IMR-90 (cell line): ENCODE measurements at regions not wholly inside any gene's neighbourhood (a gene's known extent, or its start where the extent isn't known, plus 50 kb on each side); places are given as distances from the start of the nearest gene placed in this dataset.

ENCODE experiments used
- ATAC-seq: fragments of 200-7000 bp; cut with Tn5 transposase; 2 replicates; pipeline ENCODE4 v1.9.1; 2020; ENCODE audit warnings: low read depth, mild to moderate bottlenecking, moderate library complexity
- BruUV-seq: library from RNA; stranded (reverse); fragments of 400-500 nt; replicated peaks from 2 replicates; lab custom pipeline; 2021; lab: Mats Ljungman, UMichigan
- CTCF ChIA-PET: fragments of 300-600 bp; formaldehyde crosslinking; extraction: SDS; loops from one replicate; lab custom pipeline; 2021; ENCODE audit warnings: antibody characterized with exemption; lab: Yijun Ruan, JAX
- POLR2A ChIA-PET: fragments of 300-600 bp; sonication (Branson Sonifier 250); formaldehyde crosslinking; loops from one replicate; lab custom pipeline; 2022; ENCODE audit warnings: antibody characterized with exemption; ENCODE audit not compliant: unreplicated experiment; lab: Charles Lee
- DNase-seq: peaks from one replicate; pipeline ENCODE4 v3.0.0; 2013
- H2AFZ ChIP-seq: replicated peaks from 2 replicates; pipeline ENCODE3; 2013; ENCODE audit warnings: low read length, mild to moderate bottlenecking; ENCODE audit not compliant: poor library complexity
- H2AK5ac ChIP-seq: 2 replicates; pipeline ENCODE4 v1.6.1; 2013; ENCODE audit warnings: low read depth, low read length, inconsistent platforms
- H2AK9ac ChIP-seq: replicated peaks from 2 replicates; pipeline ENCODE3; 2013; ENCODE audit warnings: mild to moderate bottlenecking, low read depth, low read length, moderate library complexity; ENCODE audit not compliant: poor library complexity
- H2BK120ac ChIP-seq: 2 replicates; pipeline ENCODE4 v1.6.1; 2013; ENCODE audit warnings: low read depth, low read length, inconsistent platforms
- H2BK15ac ChIP-seq: 3 replicates; pipeline ENCODE4 v1.6.1; 2013; ENCODE audit warnings: low read depth, low read length, inconsistent platforms
- H2BK20ac ChIP-seq: 2 replicates; pipeline ENCODE4 v1.6.1; 2013; ENCODE audit warnings: low read depth, mild to moderate bottlenecking, inconsistent platforms, low read length, moderate library complexity
- H2BK5ac ChIP-seq: 2 replicates; pipeline ENCODE4 v1.6.1; 2013; ENCODE audit warnings: mild to moderate bottlenecking, low read depth, low read length, inconsistent platforms; ENCODE audit not compliant: poor library complexity, severe bottlenecking
- H3K14ac ChIP-seq: replicated peaks from 2 replicates; pipeline ENCODE4 v1.6.1; 2013; ENCODE audit warnings: low read depth, low read length, inconsistent platforms
- H3K18ac ChIP-seq: 2 replicates; pipeline ENCODE4 v1.6.1; 2013; ENCODE audit warnings: low read depth, low read length, control low read depth
- H3K23ac ChIP-seq: 2 replicates; pipeline ENCODE4 v1.6.1; 2013; ENCODE audit warnings: low read depth, low read length, inconsistent platforms
- H3K27ac ChIP-seq: 2 replicates; pipeline ENCODE4 v1.5.1; 2013; ENCODE audit warnings: mild to moderate bottlenecking, control low read depth, low read length; ENCODE audit not compliant: insufficient read depth
- H3K27me3 ChIP-seq: 2 replicates; pipeline ENCODE4 v1.6.1; 2013; ENCODE audit warnings: low read length; ENCODE audit not compliant: control insufficient read depth, insufficient read depth
- H3K36me3 ChIP-seq: 2 replicates; pipeline ENCODE4 v1.6.1; 2013; ENCODE audit warnings: low read length, mixed read lengths; ENCODE audit not compliant: control insufficient read depth, insufficient read depth
- H3K4ac ChIP-seq: 2 replicates; pipeline ENCODE4 v1.6.1; 2013; ENCODE audit warnings: low read depth, low read length, inconsistent platforms
- H3K4me1 ChIP-seq: 2 replicates; pipeline ENCODE4 v1.6.1; 2013; ENCODE audit warnings: low read length, mixed read lengths; ENCODE audit not compliant: control insufficient read depth, insufficient read depth
- H3K4me2 ChIP-seq: 2 replicates; pipeline ENCODE4 v1.6.1; 2013; ENCODE audit warnings: low read depth, mild to moderate bottlenecking, control low read depth, low read length, moderate library complexity
- H3K4me3 ChIP-seq: 2 replicates; pipeline ENCODE4 v1.5.1; 2013; ENCODE audit warnings: low read depth, mild to moderate bottlenecking, control low read depth, low read length, moderate library complexity; ENCODE audit not compliant: insufficient read depth
- H3K56ac ChIP-seq: 2 replicates; pipeline ENCODE4 v1.6.1; 2013; ENCODE audit warnings: low read length, inconsistent platforms; ENCODE audit not compliant: insufficient read depth; ENCODE audit errors: extremely low read depth
- H3K79me1 ChIP-seq, 2 experiments: 2 replicates each; pipeline ENCODE4 v1.6.1; 2013; ENCODE audit warnings: low read length in 2 of 2, inconsistent platforms in 1 of 2, low read depth in 1 of 2
- H3K9ac ChIP-seq: 2 replicates; pipeline ENCODE4 v1.6.1; 2013; ENCODE audit warnings: low read depth, low read length, control low read depth
- H3K9me1 ChIP-seq: 2 replicates; pipeline ENCODE4 v1.6.1; 2013; ENCODE audit warnings: low read length, inconsistent platforms; ENCODE audit not compliant: insufficient read depth
- H3K9me3 ChIP-seq: 2 replicates; pipeline ENCODE4 v1.6.1; 2013; ENCODE audit warnings: low read length; ENCODE audit not compliant: control insufficient read depth, insufficient read depth
- H4K20me1 ChIP-seq: 2 replicates; pipeline ENCODE4 v1.6.1; 2013; ENCODE audit warnings: low read length, inconsistent platforms; ENCODE audit not compliant: insufficient read depth
- H4K5ac ChIP-seq: 2 replicates; pipeline ENCODE4 v1.6.1; 2013; ENCODE audit warnings: mild to moderate bottlenecking, low read depth, low read length, control low read depth
- H4K8ac ChIP-seq, 2 experiments: 2 replicates each; pipeline ENCODE4 v1.6.1; 2013; ENCODE audit warnings: low read depth in 2 of 2, low read length in 2 of 2, control low read depth in 1 of 2, inconsistent platforms in 1 of 2
- H4K91ac ChIP-seq: 2 replicates; pipeline ENCODE4 v1.6.1; 2013; ENCODE audit warnings: low read depth, low read length, inconsistent platforms; ENCODE audit not compliant: insufficient read depth
- BHLHE40 ChIP-seq: fragments of 150-350 bp; IDR thresholded peaks from 2 replicates; pipeline ENCODE4 v1.6.1; 2016; ENCODE audit warnings: mild to moderate bottlenecking, low read depth, low read length
- CEBPB ChIP-seq: IDR thresholded peaks from 2 replicates; pipeline ENCODE4 v1.6.1; 2012; ENCODE audit warnings: low read depth, low read length, improper control_type of control experiment
- CHD1 ChIP-seq: IDR thresholded peaks from 2 replicates; pipeline ENCODE4 v1.6.1; 2012; ENCODE audit warnings: low read depth, low read length, improper control_type of control experiment
- CTCF ChIP-seq: conservative IDR thresholded peaks from 2 replicates; pipeline ENCODE4 v1.5.1; 2012; ENCODE audit warnings: mild to moderate bottlenecking, low read depth, low read length, improper control_type of control experiment
- FOS ChIP-seq: fragments of 150-350 bp; IDR thresholded peaks from 2 replicates; pipeline ENCODE4 v1.6.1; 2016; ENCODE audit warnings: low read depth, low read length
- MAFK ChIP-seq: IDR thresholded peaks from 2 replicates; pipeline ENCODE4 v1.6.1; 2012; ENCODE audit warnings: low read depth, low read length, improper control_type of control experiment
- MAZ ChIP-seq: IDR thresholded peaks from 2 replicates; pipeline ENCODE4 v1.6.1; 2012; ENCODE audit warnings: low read depth, mild to moderate bottlenecking, low read length, improper control_type of control experiment, moderate library complexity, borderline replicate concordance
- NFE2L2 ChIP-seq: fragments of 150-350 bp; IDR thresholded peaks from 2 replicates; pipeline ENCODE4 v1.6.1; 2016; ENCODE audit warnings: low read depth, mild to moderate bottlenecking, low read length
- POLR2A ChIP-seq: IDR thresholded peaks from 2 replicates; pipeline ENCODE4 v1.6.1; 2012; ENCODE audit warnings: mild to moderate bottlenecking, low read depth, low read length
- RAD21 ChIP-seq: IDR thresholded peaks from 2 replicates; pipeline ENCODE4 v1.6.1; 2012; ENCODE audit warnings: low read length, improper control_type of control experiment
- RCOR1 ChIP-seq: IDR thresholded peaks from 2 replicates; pipeline ENCODE4 v1.6.1; 2012; ENCODE audit warnings: mild to moderate bottlenecking, low read length, improper control_type of control experiment; ENCODE audit not compliant: insufficient replicate concordance
- RFX5 ChIP-seq: IDR thresholded peaks from 2 replicates; pipeline ENCODE4 v1.8.0; 2012; ENCODE audit warnings: low read depth, mild to moderate bottlenecking, low read length, moderate library complexity
- SMC3 ChIP-seq: fragments of 150-350 bp; IDR thresholded peaks from 2 replicates; pipeline ENCODE4 v1.6.1; 2016; ENCODE audit warnings: low read depth, mild to moderate bottlenecking, antibody characterized with exemption, low read length, moderate library complexity
- USF2 ChIP-seq: fragments of 150-350 bp; IDR thresholded peaks from 2 replicates; pipeline ENCODE4 v1.6.1; 2017; ENCODE audit warnings: mild to moderate bottlenecking, antibody characterized with exemption, low read length, low read depth
- WGBS, 2 experiments: methylation state at CpG; one replicate each; pipeline versions ENCODE4 v1.1.5 to v1.1.7; 2013; ENCODE audit warnings: missing lambda C conversion rate in 2 of 2; ENCODE audit not compliant: insufficient read length in 1 of 2; ENCODE audit errors: extremely low coverage in 2 of 2; 5-methylcytosine and 5-hydroxymethylcytosine counted together
- dilution Hi-C: fragments of 300-500 bp; cut with HindIII; formaldehyde crosslinking; loops from one replicate; pipeline ENCODE4 v1.14.3; 2018; ENCODE audit warnings: low sequenced_read_pairs; ENCODE audit not compliant: unreplicated experiment
- in situ Hi-C: fragments of 300-500 bp; cut with MboI; formaldehyde crosslinking; loops from 3 replicates; pipeline ENCODE4 v1.14.3; 2019; ENCODE audit warnings: low sequenced_read_pairs, inconsistent platforms, mixed read lengths
- intact Hi-C: fragments of 100-400 bp; cut with micrococcal nuclease; formaldehyde crosslinking; loops from 2 replicates; pipeline ENCODE4 v1.10.0; 2022

GRCh38 chr9:1202512-1203280, 152.5 kb downstream of the DMRT2 start:
- Histone ChIP-seq H3K9me3 (peaks cover 7% of the 10 kb centered on the region), H4K20me1 (no peaks in the 10 kb centered on the region), H3K14ac (no peak overlapping the region), H3K4ac (no peak overlapping the region), H3K9ac (no peak overlapping the region), H3K23ac (no peak overlapping the region), H3K36me3 (no peaks in the 10 kb centered on the region), H4K91ac (no peak overlapping the region), H2AK9ac (no peak overlapping the region), H3K4me3 (no peak overlapping the region), H4K5ac (no peak overlapping the region), H4K8ac (no peak overlapping the region), H2AFZ (no peak overlapping the region), H3K27me3 (no peaks in the 10 kb centered on the region), H2BK5ac (no peak overlapping the region), H3K4me1 (no peaks in the 10 kb centered on the region), H2AK5ac (no peak overlapping the region), H3K9me1 (no peaks in the 10 kb centered on the region), H3K4me2 (no peak overlapping the region), H2BK20ac (no peak overlapping the region), H3K79me1 (no peaks in the 10 kb centered on the region), H2BK15ac (no peak overlapping the region), H2BK120ac (no peak overlapping the region), H3K56ac (no peak overlapping the region), H3K27ac (no peak overlapping the region), H3K18ac (no peak overlapping the region)
- CTCF ChIA-PET, result no interaction called here
- DNase-seq, result no peak
- WGBS, 2 experiments, result no CpG with 5 or more reads among the region's 3 CpGs
- in situ Hi-C loops (no loop called here), intact Hi-C loops (no loop called here), dilution Hi-C loops (no loop called here)
- BruUV-seq, result no TSS peak
- TF ChIP-seq MAZ, result no peak
- TF ChIP-seq SMC3, result no peak
- no peak for TF ChIP-seq BHLHE40
- TF ChIP-seq CHD1, result no peak
- no peak for TF ChIP-seq USF2
- no peak for TF ChIP-seq NFE2L2
- no peak for TF ChIP-seq RCOR1
- no peak for TF ChIP-seq MAFK
- no peak for TF ChIP-seq CEBPB
- TF ChIP-seq POLR2A, result no peak
- TF ChIP-seq FOS, result no peak
- no peak for TF ChIP-seq RAD21
- TF ChIP-seq CTCF, result no peak
- TF ChIP-seq RFX5, result no peak
- POLR2A ChIA-PET, result no interaction called here
- ATAC-seq, result no peak
